Mesendoderm (in vitro differentiated cells): ENCODE measurements at regions not wholly inside any gene's neighbourhood (a gene's known extent, or its start where the extent isn't known, plus 50 kb on each side); places are given as distances from the start of the nearest gene placed in this dataset.

Experiments used
- DNase-seq: peaks from one replicate; pipeline ENCODE4 v3.0.0; 2013
- H2AK5ac ChIP-seq: 2 replicates; pipeline ENCODE4 v1.6.1; 2013; ENCODE audit warnings: low read length, inconsistent platforms
- H2BK120ac ChIP-seq: 2 replicates; pipeline ENCODE4 v1.6.1; 2013; ENCODE audit warnings: low read depth, mild to moderate bottlenecking, low read length, moderate library complexity, mixed read lengths
- H2BK15ac ChIP-seq: replicated peaks from 2 replicates; pipeline ENCODE4 v1.6.1; 2013; ENCODE audit warnings: low read depth, mild to moderate bottlenecking, moderate library complexity
- H2BK5ac ChIP-seq: 2 replicates; pipeline ENCODE4 v1.6.1; 2013; ENCODE audit warnings: low read length, inconsistent platforms
- H3K18ac ChIP-seq: 2 replicates; pipeline ENCODE4 v1.6.1; 2013; ENCODE audit warnings: mild to moderate bottlenecking, low read length, mixed read lengths
- H3K23ac ChIP-seq: one replicate; pipeline ENCODE4 v1.6.1; 2013; ENCODE audit warnings: low read length
- H3K27ac ChIP-seq: 2 replicates; pipeline ENCODE4 v1.5.1; 2013; ENCODE audit warnings: low read depth, mild to moderate bottlenecking, inconsistent platforms, low read length, moderate library complexity
- H3K27me3 ChIP-seq: 2 replicates; pipeline ENCODE4 v1.6.1; 2013; ENCODE audit warnings: low read length, control low read depth, mild to moderate bottlenecking, inconsistent platforms; ENCODE audit not compliant: insufficient read depth, poor library complexity
- H3K36me3 ChIP-seq: 2 replicates; pipeline ENCODE4 v1.6.1; 2013; ENCODE audit warnings: low read length, inconsistent platforms; ENCODE audit not compliant: control insufficient read depth, insufficient read depth
- H3K4ac ChIP-seq: one replicate; pipeline ENCODE4 v1.6.1; 2013; ENCODE audit warnings: low read depth, mild to moderate bottlenecking, low read length, moderate library complexity
- H3K4me1 ChIP-seq: 2 replicates; pipeline ENCODE4 v1.6.1; 2013; ENCODE audit warnings: low read depth, low read length, inconsistent platforms; ENCODE audit not compliant: control insufficient read depth
- H3K4me2 ChIP-seq: 2 replicates; pipeline ENCODE4 v1.6.1; 2013; ENCODE audit warnings: low read length
- H3K4me3 ChIP-seq: 2 replicates; pipeline ENCODE4 v1.5.1; 2013; ENCODE audit warnings: mild to moderate bottlenecking, low read length
- H3K56ac ChIP-seq: one replicate; pipeline ENCODE4 v1.6.1; 2013; ENCODE audit warnings: low read length
- H3K79me1 ChIP-seq: 2 replicates; pipeline ENCODE4 v1.6.1; 2013; ENCODE audit warnings: low read length, inconsistent platforms
- H3K79me2 ChIP-seq: 2 replicates; pipeline ENCODE4 v1.6.1; 2013; ENCODE audit warnings: mild to moderate bottlenecking, low read length; ENCODE audit not compliant: control insufficient read depth, insufficient read depth
- H3K9ac ChIP-seq: 2 replicates; pipeline ENCODE4 v1.6.1; 2013; ENCODE audit warnings: low read length, inconsistent platforms
- H4K5ac ChIP-seq: one replicate; pipeline ENCODE4 v1.6.1; 2013; ENCODE audit warnings: low read length
- H4K8ac ChIP-seq: one replicate; pipeline ENCODE4 v1.6.1; 2013; ENCODE audit warnings: low read depth, mild to moderate bottlenecking, control low read depth, low read length, moderate library complexity
- WGBS: extraction: QIAGEN DNeasy Blood & Tissue Kit; methylation state at CpG from one replicate; pipeline ENCODE4 v1.1.7; 2013; ENCODE audit warnings: low lambda C conversion rate, missing lambda C conversion rate; ENCODE audit not compliant: insufficient coverage; ENCODE audit errors: extremely low coverage; 5-methylcytosine and 5-hydroxymethylcytosine counted together

- Histone ChIP-seq H3K4me1 (no peaks in the 10 kb centered on the region), H3K27me3 (no peaks in the 10 kb centered on the region), H3K4ac (no peak overlapping the region), H3K56ac (no peak overlapping the region), H4K8ac (no peak overlapping the region), H4K5ac (no peak overlapping the region), H3K4me2 (no peak overlapping the region), H3K79me2 (no peaks in the 10 kb centered on the region), H2AK5ac (no peak overlapping the region), H3K27ac (no peak overlapping the region), H2BK5ac (no peak overlapping the region), H3K23ac (peak overlapping the region; percentile 45), H3K18ac (no peak overlapping the region), H2BK120ac (no peak overlapping the region), H3K79me1 (no peaks in the 10 kb centered on the region), H3K4me3 (no peak overlapping the region), H3K36me3 (no peaks in the 10 kb centered on the region), H2BK15ac (no peak overlapping the region), H3K9ac (no peak overlapping the region)
- WGBS: no CpG with 5 or more reads among the region's 28 CpGs
- no peak for DNase-seq
Observed at GRCh38 chr16:87543436-87544191, 50.8 kb upstream of the ZCCHC14 start.

- Histone ChIP-seq H2BK120ac (no peak overlapping the region), H3K23ac (no peak overlapping the region), H3K27me3 (no peaks in the 10 kb centered on the region), H3K56ac (no peak overlapping the region), H3K79me1 (no peaks in the 10 kb centered on the region), H3K4ac (no peak overlapping the region), H4K8ac (no peak overlapping the region), H2BK5ac (no peak overlapping the region), H3K4me2 (no peak overlapping the region), H3K27ac (no peak overlapping the region), H2BK15ac (no peak overlapping the region), H3K4me1 (no peaks in the 10 kb centered on the region), H4K5ac (no peak overlapping the region), H3K79me2 (no peaks in the 10 kb centered on the region), H2AK5ac (no peak overlapping the region), H3K9ac (no peak overlapping the region), H3K36me3 (no peaks in the 10 kb centered on the region), H3K18ac (no peak overlapping the region), H3K4me3 (no peak overlapping the region)
- DNase-seq: no peak
- WGBS: no CpG with 5 or more reads among the region's 17 CpGs
Observed at GRCh38 chr16:87542531-87543102, 49.8 kb upstream of the ZCCHC14 start.
